NCI-H524 (cell line): ENCODE measurements at regions not wholly inside any gene's neighbourhood (a gene's known extent, or its start where the extent isn't known, plus 50 kb on each side); places are given as distances from the start of the nearest gene placed in this dataset.

Experiments
- DNase-seq, 2 experiments: peaks; one replicate each; lab custom pipeline; 2025; lab: John Stamatoyannopoulos, UW

- no peak for DNase-seq
Measured at GRCh38 chr1:4087530-4088420, 187.7 kb upstream of the C1orf174 start.

DNA sequence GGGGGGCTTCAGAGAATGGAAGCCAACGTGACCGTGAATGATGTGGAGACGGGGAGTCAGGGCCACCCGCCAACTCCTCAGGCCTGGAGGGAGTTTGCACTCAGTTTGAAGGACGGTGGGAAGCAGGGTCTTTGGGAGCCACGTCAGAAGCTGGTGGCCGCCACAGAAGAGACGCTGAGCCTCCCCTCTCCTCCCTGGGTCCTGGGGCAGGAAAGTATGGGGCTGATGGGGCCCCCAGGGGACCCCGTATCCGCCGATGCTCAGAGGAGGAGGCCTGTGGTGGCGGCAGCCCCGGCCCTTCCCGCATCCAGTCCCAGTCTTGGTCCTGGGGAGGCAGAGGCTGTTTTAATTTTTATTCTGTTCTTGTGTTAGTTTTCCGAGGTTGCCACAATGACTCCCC is 188.6 kb upstream of the C1orf174 start:
- no peak for DNase-seq

DNA sequence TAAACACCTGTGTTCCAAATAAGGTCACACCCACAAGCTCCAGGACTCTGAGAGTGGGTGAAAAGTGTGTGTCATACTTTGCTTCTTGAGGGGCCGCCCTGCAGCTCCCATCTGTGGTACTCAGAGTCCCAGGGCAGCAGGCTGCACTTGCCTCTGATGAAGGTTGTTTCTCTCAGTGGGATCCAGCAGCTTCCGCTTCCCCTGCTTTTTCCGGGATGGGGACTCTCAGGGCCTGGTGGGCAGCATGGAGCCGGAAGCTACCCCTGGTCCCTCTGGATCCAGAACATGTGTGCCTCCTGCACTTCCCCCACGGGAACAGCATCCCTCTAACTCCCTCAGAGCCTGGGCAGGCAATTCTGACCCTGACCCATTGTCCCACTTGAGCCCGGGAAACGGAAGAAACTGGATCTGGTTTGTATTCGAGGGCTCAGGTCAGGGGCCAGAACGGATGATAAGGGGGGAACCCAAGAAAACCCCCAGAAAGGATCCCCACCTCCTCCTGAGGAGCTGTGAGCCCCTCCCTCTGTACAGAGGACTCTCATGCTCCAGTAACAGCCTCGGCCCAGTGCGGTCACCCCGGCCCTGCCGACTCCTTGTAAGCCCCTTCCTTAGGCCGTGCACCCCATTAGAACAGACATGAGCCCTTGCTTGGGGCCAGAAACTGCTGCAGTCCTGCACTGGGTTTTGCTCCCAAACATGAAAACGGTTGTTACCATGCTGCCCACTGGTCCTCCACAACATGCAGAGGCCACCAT is 189.5 kb upstream of the C1orf174 start:
- no peak for DNase-seq

DNA sequence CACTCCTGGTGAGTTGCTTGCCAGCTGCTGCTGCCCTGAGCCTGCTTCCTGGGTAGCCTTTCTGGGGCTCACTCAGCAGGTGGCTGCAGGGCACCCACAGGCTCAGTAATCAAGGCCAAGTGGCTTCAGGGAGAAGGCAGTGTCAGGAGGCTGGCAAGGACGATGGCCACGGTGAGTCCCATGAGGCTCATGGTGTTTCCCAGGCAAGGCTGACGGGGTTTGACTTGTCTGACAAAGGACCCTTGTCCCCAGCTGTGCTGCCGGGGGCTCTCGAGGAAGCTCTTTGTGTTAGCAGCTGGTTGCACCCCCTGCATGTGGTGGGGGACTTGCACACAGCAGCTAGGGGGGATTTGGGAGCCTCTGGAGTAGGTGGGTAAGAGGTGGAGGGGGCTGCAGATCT is 190.5 kb upstream of the C1orf174 start:
- DNase-seq: no peak

GRCh38 chr1:4090976-4091660 is 191.0 kb upstream of the C1orf174 start:
- DNase-seq: no peak

DNA sequence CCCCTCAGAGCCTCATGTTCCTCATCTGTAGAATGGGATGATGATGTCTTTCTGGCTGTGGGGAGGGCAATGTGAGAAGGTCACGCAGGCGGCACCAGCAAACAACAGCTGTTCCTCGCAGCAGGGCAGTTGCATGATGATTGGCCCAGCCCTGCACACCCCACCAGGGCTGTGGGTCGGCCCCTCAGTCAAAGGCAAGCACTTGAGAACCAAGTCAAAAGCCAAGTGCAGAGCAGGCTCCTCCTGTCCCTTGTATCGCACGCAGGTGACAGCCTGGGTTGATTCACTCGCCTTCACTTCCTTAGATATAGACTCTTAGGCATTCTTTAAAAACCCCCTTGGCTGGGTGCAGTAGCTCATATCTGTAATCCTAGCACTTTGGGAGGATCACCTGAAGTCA is 191.9 kb upstream of the C1orf174 start:
- DNase-seq: no peak

GRCh38 chr1:4093856-4094565 is 193.9 kb upstream of the C1orf174 start:
- DNase-seq: no peak

DNA sequence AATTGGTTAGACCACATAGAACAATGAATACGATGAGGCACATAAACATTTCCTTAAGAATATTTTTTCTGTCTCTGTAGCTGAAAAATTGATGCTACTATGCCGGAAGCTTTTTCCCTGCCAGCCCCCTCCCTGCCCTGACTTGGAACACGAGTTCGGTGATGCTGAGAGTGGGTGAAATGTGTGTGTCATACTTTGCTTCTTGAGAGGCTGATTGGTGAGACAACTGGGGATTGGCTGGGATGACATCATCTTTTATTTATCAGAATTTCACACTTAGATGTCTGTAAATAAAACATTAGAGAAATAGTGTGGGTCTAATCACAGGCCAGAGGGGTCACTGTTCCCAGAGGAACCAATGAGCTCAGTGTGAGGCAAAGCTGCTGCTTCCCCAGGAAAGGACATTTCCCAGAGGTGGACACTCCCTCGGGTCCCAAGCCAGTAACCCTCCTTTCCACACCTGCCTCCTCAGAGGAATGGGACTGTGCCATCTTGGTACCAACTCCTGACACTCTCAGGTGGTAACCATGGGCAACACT is 195.4 kb upstream of the C1orf174 start:
- no peak for DNase-seq

DNA sequence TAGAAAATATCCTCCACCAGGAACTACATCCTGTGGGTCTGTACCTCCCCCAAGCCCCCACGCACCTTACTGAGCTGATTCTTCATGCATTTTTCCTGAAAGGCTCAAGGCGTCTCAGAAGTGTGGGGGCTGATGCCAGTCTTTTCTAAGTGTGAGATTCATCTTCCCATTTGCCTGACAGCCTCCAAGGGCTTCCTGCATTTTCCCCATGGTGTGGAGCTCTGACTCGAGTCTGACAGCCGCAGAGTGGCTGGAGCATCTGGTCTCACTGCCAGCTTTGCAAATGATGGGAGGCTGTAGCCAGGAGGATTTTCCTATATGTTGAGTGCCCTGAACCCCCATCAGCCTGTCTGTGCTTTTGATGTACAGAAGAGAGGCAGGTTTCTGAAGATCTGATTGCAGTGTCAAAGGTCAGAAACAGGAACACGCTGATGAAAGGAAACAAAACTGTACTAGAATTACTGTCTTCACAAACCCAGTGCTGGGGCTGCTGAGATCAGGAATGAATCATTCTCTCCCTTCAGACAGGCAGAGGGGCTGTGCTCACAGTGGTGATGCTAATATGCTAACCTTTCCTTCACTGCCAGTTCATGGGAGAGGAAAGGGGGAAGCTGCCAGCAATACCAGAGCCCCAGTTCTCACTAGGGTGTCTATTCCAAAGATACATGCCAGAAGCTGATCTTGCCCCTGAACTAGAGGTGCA is 201.5 kb upstream of the C1orf174 start:
- DNase-seq: peak in 1 of 2 experiments; percentile 33

GRCh38 chr1:4105300-4105880 is 205.3 kb upstream of the C1orf174 start:
- no peak for DNase-seq

- no peak for DNase-seq
Measured at GRCh38 chr1:4106731-4107130, 206.7 kb upstream of the C1orf174 start.

DNA sequence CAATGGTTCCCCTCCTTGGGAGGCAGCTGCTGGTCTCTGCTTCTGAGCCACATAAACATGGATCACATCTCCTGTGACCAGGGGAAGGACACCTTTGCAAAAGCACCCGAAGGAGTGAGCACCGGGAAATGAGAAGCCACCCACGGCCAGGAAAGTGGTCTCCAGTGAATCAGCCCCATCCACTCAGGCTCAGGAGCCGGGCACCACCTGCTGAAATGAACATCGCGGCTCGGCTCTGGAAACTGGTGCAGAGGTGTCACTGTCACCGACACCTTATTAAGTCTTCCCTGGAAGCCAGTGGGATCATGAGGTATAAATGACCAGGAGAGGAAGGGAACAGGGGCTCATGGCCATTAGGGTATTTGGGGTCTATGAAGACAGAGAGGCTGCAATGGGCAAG is 207.2 kb upstream of the C1orf174 start:
- no peak for DNase-seq

DNA sequence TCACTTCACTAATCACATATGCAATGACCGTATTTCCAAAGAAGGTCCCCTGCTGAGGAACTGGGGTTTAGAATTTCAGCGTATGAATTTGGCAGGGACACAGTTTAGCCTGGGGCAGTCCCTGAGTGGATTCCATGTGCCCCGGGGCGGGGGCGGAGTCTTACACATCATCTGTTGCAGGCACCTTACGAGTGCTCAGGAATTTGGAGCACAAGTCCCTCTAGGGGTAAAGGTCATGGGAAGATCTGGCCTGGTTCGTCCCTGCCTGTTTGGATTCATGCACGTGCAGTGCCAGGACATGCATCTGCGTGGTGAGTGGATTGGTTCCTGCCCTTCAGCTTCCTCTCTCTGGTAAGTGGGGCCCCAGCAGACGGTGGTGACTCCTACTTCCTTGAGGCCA is 208.3 kb upstream of the C1orf174 start:
- no peak for DNase-seq

- DNase-seq: no peak
Measured at GRCh38 chr1:4108758-4109627, 208.9 kb upstream of the C1orf174 start.

DNA sequence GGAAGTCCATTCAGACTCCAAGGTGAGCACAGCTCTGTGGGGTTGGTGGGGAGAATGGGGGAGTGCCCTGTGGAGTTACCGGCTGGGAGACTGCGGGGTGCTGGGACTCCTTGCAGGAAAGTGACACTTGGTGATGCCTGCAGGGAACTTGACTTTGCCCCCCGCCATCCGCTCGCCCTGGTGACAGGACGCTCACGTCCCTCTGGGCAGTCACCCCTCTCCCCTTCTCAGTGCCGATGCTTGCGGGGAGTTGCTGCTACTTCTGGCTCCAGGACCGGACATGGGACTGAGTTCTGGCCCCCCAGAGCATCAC is 209.5 kb upstream of the C1orf174 start:
- no peak for DNase-seq

GRCh38 chr1:4110888-4111287 is 210.8 kb upstream of the C1orf174 start:
- DNase-seq: no peak

GRCh38 chr1:4113897-4114296 is 213.8 kb upstream of the C1orf174 start:
- no peak for DNase-seq

DNA sequence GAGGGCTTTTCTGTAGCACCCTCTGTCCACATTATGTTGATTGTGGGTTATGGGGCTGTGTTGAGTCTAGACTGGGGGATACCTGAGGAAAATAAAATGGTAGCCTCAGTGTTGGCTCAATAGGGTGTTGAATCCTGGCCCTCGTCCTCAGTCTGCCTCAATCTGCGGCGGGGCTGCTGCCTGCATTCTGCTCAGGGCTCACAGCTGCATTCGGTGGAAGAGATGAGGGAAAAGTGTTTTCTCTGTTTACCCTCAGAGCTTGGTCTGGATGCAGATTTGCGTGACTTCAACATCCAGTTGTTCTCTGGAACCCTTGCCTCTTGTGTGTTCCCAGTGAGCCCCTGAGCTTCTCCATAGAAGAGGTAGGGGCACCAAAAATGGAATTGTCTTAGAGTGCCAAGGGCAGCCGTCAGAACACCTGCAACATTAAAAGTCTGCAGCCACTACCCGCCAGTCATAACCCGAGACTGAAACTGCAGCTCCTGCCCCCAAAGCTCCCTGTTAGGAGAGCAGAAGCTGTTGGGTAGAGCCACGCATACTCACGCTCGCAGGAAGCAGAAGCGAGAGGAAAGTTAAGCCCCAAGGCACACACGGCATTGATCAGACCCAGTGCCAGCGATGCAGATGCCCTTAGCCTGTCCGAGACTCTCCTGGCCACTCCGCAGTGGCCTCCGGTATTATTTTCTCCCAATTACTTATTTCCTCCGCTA is 215.3 kb upstream of the C1orf174 start:
- DNase-seq: no peak

DNA sequence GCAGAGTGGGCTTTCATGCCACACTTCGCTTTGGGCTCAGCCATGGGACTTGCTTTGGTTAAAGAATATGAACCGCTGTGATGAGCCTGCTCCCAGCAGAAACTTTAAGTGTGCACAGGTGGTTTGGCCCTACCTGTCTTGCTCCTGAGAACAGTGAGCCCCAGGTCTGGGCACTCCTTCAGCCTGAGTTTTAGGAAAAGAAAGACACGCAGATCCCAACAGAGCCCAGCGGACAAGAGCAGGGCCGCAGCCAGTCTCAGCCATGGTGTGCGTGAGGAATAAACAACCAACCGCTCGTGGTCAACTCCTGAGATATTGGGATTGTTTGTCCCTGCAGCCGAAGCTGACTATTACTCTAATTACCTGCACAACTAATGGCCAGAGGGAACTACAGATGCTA is 217.1 kb upstream of the C1orf174 start:
- no peak for DNase-seq
